EH (cell line): ENCODE measurements at regions not wholly inside any gene's neighbourhood (a gene's known extent, or its start where the extent isn't known, plus 50 kb on each side); places are given as distances from the start of the nearest gene placed in this dataset.

Source experiments
- DNase-seq: peaks from one replicate; pipeline ENCODE4 v3.0.0-alpha.2; 2015; ENCODE audit warnings: low read depth

GRCh38 chr10:52877451-52877850 lies 104.9 kb upstream of the MBL2 start:
- DNase-seq, result no peak

- DNase-seq, result no peak
These were observed 102.8 kb upstream of the MBL2 start for GRCh38 chr10:52875336-52875735.

- no peak for DNase-seq
These were observed 102.0 kb upstream of the MBL2 start for GRCh38 chr10:52874581-52874980.

- no peak for DNase-seq
These were observed 98.7 kb upstream of the MBL2 start for GRCh38 chr10:52871191-52871843.

GRCh38 chr10:52870562-52870961 lies 98.0 kb upstream of the MBL2 start:
- no peak for DNase-seq

GRCh38 chr10:52869864-52870263 lies 97.3 kb upstream of the MBL2 start:
- no peak for DNase-seq

- no peak for DNase-seq
These were observed 92.6 kb upstream of the MBL2 start for GRCh38 chr10:52865213-52865612.

GRCh38 chr10:52864201-52865106 lies 91.9 kb upstream of the MBL2 start:
- peak; percentile 96 for DNase-seq

- no peak for DNase-seq
These were observed 86.1 kb upstream of the MBL2 start for GRCh38 chr10:52858722-52859121.

- no peak for DNase-seq
These were observed 83.2 kb upstream of the MBL2 start for GRCh38 chr10:52855546-52856325.

- no peak for DNase-seq
These were observed 81.1 kb upstream of the MBL2 start for GRCh38 chr10:52853704-52854103.

- DNase-seq, result no peak
These were observed 64.2 kb upstream of the MBL2 start for GRCh38 chr10:52836816-52837215.
